A673 (cell line): ENCODE measurements at regions not wholly inside any gene's neighbourhood (a gene's known extent, or its start where the extent isn't known, plus 50 kb on each side); places are given as distances from the start of the nearest gene placed in this dataset.

Experiments
- BruUV-seq: library from RNA; stranded (reverse); fragments of 400-500 nt; replicated peaks from 2 replicates; lab custom pipeline; 2021; lab: Mats Ljungman, UMichigan
- CTCF ChIA-PET: fragments of 300-600 bp; sonication (Branson Sonifier 250); formaldehyde crosslinking; loops from one replicate; lab custom pipeline; 2022; ENCODE audit warnings: antibody characterized with exemption; lab: Charles Lee
- POLR2A ChIA-PET: fragments of 300-600 bp; sonication (Branson Sonifier 250); formaldehyde crosslinking; loops from one replicate; lab custom pipeline; 2022; ENCODE audit warnings: antibody characterized with exemption; ENCODE audit not compliant: low non-redundant PET; lab: Charles Lee
- DNase-seq: peaks from one replicate; pipeline ENCODE4 v3.0.0-alpha.2; 2015; ENCODE audit warnings: low spot score
- H3K27ac ChIP-seq: fragments of 200-600 bp; sonication (generic); 2 replicates; pipeline ENCODE4 v1.5.1; 2016; ENCODE audit warnings: mixed run types, low read depth, mild to moderate bottlenecking, mixed read lengths, antibody characterized with exemption, low read length; ENCODE audit not compliant: poor library complexity, severe bottlenecking
- H3K27me3 ChIP-seq: fragments of 200-600 bp; sonication (generic); replicated peaks from 2 replicates; pipeline ENCODE4 v1.6.1; 2017; ENCODE audit warnings: mixed run types, low read depth, mild to moderate bottlenecking, mixed read lengths, antibody characterized with exemption, low read length; ENCODE audit not compliant: insufficient read depth, poor library complexity
- H3K36me3 ChIP-seq: fragments of 200-600 bp; sonication (generic); 2 replicates; pipeline ENCODE4 v1.6.1; 2016; ENCODE audit warnings: mixed run types, mild to moderate bottlenecking, mixed read lengths, antibody characterized with exemption, low read length; ENCODE audit not compliant: insufficient read depth, poor library complexity, severe bottlenecking
- H3K4me1 ChIP-seq: fragments of 200-600 bp; sonication (generic); 2 replicates; pipeline ENCODE4 v1.6.1; 2017; ENCODE audit warnings: mixed run types, mild to moderate bottlenecking, mixed read lengths, antibody characterized with exemption, low read length; ENCODE audit not compliant: insufficient read depth, poor library complexity, severe bottlenecking
- H3K4me3 ChIP-seq: fragments of 200-600 bp; sonication (generic); 2 replicates; pipeline ENCODE4 v1.5.1; 2016; ENCODE audit warnings: low read depth, mixed run types, mild to moderate bottlenecking, mixed read lengths, low read length; ENCODE audit not compliant: poor library complexity, severe bottlenecking
- H3K9me3 ChIP-seq: fragments of 200-600 bp; sonication (generic); 2 replicates; pipeline ENCODE4 v1.6.1; 2016; ENCODE audit warnings: mixed run types, low read depth, mild to moderate bottlenecking, mixed read lengths, antibody characterized with exemption, low read length; ENCODE audit not compliant: poor library complexity, severe bottlenecking
- EZH2 ChIP-seq: fragments of 200-600 bp; sonication (generic); IDR thresholded peaks from 2 replicates; pipeline ENCODE4 v1.6.1; 2017; ENCODE audit warnings: borderline replicate concordance, low read depth, mild to moderate bottlenecking, mixed read lengths, antibody characterized with exemption, low read length; ENCODE audit not compliant: poor library complexity, severe bottlenecking
- intact Hi-C: fragments of 100-400 bp; cut with micrococcal nuclease; formaldehyde crosslinking; loops from one replicate; pipeline ENCODE4 v1.10.0; 2022; ENCODE audit not compliant: unreplicated experiment
- TF ChIP-seq, protein P1 (sequence below): fragments of 300-800, 200-600 bp; sonication (generic); conservative IDR thresholded peaks from 2 replicates; pipeline ENCODE4 v1.5.1; 2017; ENCODE audit warnings: low read depth, mild to moderate bottlenecking, antibody characterized with exemption, low read length, moderate library complexity, mixed read lengths

DNA sequence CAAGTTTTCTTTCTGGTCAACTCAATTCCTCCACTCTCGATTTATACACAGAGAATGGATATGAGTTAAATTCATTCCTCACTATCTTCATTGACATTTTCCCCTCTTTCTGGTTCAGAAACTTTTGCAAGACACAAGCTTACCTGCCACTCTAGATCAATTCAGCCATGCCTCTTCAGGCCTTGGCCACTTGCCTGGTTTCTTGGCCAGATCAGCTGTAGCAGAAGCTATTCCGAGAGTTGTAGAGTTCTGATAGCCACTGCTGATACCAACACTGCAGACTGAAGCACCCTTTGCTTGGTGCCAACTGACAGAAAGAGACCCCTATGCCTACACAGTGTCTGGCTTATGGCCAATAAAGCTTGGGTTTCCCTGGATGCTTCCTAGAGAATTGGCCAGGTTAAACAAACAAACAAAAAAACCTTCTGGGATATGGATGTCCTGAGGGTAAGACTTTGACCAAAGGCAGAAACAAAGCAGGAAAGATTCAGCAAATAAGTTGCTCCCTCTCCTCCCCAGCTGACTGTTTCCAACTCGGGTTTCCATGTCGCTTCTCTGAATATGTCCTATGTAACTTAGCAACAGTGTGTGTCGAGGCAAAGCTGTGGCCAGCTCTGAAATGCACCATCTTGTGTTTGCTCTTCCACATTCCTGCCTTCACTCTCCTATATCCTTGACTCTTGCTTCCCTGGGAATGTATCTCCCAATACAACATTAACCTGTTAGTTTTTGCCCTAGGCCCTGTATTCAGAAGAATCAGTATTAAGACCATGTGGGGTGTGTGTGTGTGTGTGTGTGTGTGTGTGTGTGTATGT, 521.6 kb downstream of the EPHA3 start:
- intact Hi-C loops, result no loop called here
- Histone ChIP-seq H3K27ac (no peak overlapping the region), H3K4me1 (no peaks in the 10 kb centered on the region), H3K4me3 (no peak overlapping the region), H3K27me3 (no peaks in the 10 kb centered on the region), H3K9me3 (no peaks in the 10 kb centered on the region), H3K36me3 (no peaks in the 10 kb centered on the region)
- CTCF ChIA-PET, result no interaction called here
- POLR2A ChIA-PET, result interaction anchor here (0.7 kb wide), 1 partner anchor 348 kb away, joined by 3 read pairs; no protein-coding TSS in a partner anchor
- no TSS peak for BruUV-seq
- TF ChIP-seq, protein P1, sequence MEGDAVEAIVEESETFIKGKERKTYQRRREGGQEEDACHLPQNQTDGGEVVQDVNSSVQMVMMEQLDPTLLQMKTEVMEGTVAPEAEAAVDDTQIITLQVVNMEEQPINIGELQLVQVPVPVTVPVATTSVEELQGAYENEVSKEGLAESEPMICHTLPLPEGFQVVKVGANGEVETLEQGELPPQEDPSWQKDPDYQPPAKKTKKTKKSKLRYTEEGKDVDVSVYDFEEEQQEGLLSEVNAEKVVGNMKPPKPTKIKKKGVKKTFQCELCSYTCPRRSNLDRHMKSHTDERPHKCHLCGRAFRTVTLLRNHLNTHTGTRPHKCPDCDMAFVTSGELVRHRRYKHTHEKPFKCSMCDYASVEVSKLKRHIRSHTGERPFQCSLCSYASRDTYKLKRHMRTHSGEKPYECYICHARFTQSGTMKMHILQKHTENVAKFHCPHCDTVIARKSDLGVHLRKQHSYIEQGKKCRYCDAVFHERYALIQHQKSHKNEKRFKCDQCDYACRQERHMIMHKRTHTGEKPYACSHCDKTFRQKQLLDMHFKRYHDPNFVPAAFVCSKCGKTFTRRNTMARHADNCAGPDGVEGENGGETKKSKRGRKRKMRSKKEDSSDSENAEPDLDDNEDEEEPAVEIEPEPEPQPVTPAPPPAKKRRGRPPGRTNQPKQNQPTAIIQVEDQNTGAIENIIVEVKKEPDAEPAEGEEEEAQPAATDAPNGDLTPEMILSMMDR, result no peak
- no peak for TF ChIP-seq EZH2
- DNase-seq, result no peak

DNA sequence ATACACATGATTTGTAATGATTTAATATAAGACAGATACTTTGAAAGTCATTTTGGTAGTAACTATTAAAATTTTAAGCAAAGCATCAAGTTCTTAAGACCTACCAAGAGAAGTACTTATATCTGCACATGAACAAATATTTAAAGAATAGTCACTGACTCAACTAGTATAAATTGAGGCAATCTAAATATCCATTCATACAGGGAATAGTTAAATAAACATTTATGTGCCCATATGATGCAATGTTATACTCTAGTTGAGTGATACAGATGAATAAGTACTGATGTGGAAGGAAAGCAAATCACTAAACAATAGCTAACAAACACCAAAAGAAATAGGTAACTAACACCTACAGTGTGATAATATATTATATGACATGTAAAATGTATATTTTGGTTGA, 527.7 kb downstream of the EPHA3 start:
- H3K4me1 ChIP-seq, result no peaks in the 10 kb centered on the region
- no peak overlapping the region for H3K4me3 ChIP-seq
- H3K27me3 ChIP-seq, result no peaks in the 10 kb centered on the region
- DNase-seq, result no peak
- H3K27ac ChIP-seq, result no peak overlapping the region
- no peaks in the 10 kb centered on the region for H3K36me3 ChIP-seq
- no TSS peak for BruUV-seq
- intact Hi-C loops, result no loop called here
- ChIA-PET POLR2A (no interaction called here), CTCF (no interaction called here)
- TF ChIP-seq EZH2, result no peak
- TF ChIP-seq, protein P1, result no peak
- no peaks in the 10 kb centered on the region for H3K9me3 ChIP-seq

DNA sequence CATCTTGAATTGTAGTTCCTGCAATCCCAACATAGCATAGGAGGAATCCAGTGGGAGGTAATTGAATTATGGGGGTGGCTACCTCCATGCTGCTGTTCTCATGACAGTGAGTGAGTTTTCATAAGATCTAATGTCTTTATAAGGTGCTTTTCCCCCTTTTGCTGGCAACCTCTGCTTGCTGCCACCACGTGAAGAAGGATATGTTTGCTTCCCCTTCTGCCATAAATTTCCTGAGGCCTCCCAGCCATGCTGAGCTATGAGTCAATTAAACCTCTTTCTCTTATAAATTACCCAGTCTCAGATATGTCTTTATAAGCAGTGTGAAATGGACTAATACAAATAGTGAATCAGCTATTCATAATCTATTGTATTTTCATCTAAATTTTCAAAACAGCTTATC, 537.3 kb downstream of the EPHA3 start:
- TF ChIP-seq EZH2, result no peak
- TF ChIP-seq, protein P1, result no peak
- H3K27me3 ChIP-seq, result no peaks in the 10 kb centered on the region
- peak; percentile 4 for DNase-seq
- H3K9me3 ChIP-seq, result no peaks in the 10 kb centered on the region
- H3K36me3 ChIP-seq, result no peaks in the 10 kb centered on the region
- H3K4me3 ChIP-seq, result no peak overlapping the region
- H3K27ac ChIP-seq, result no peak overlapping the region
- no peaks in the 10 kb centered on the region for H3K4me1 ChIP-seq
- ChIA-PET CTCF (no interaction called here), POLR2A (no interaction called here)
- intact Hi-C loops, result no loop called here
- no TSS peak for BruUV-seq
